ENCODE measurements at regions not wholly inside any gene's neighbourhood (a gene's known extent, or its start where the extent isn't known, plus 50 kb on each side); places are given as distances from the start of the nearest gene placed in this dataset.
A peak's percentile ranks its signal among the peaks of the same experiment; 100 is the strongest.
"Not testable (repeated sequence)": the region's sequence is repeated elsewhere in the genome, so short reads cannot be mapped to it uniquely, and the experiment has no call there.

DNA sequence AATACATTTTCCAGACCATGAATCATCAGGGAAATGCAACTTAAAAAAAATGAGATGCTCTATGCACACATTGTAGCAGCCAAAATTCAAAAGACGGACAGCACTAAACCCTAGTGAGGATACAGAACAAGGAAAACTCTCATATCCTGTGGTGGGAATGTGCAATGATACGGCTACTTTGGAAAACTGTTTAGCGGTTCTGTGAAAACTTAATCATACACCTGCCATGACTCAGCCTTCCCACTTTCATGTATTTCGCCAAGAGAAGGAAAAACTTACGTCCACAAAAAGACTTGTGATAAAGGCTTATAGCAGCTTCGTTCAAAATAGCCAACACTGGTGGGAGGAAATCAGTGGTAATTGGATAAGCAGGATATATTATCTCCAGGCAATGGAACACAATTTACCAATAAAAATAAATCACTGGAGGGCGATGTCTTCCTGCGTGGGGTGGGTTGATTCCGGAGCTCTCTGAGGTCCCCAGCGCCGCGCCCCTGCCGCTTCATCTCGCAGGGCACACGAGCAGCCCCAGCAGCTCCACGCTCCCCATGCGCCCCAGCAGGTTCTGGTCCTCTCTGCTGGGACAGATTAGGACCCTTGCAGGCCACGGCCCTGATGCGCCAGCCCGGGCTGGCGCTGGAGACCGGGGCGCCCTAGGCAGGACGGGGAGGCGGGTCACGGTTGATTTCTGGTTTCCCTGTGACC lies 97.2 kb upstream of the ARHGEF7 start:
- intact Hi-C loops (cut with DNase I), result no loop called here
- no peak for DNase-seq

- DNase-seq, result no peak
- intact Hi-C loops (cut with DNase I), result no loop called here
These were observed 98.3 kb upstream of the ANKRD10 start for GRCh38 chr13:111013196-111013595.

GRCh38 chr13:111011899-111012298 lies 97.0 kb upstream of the ANKRD10 start:
- intact Hi-C loops (cut with DNase I), result no loop called here
- DNase-seq, result no peak

DNA sequence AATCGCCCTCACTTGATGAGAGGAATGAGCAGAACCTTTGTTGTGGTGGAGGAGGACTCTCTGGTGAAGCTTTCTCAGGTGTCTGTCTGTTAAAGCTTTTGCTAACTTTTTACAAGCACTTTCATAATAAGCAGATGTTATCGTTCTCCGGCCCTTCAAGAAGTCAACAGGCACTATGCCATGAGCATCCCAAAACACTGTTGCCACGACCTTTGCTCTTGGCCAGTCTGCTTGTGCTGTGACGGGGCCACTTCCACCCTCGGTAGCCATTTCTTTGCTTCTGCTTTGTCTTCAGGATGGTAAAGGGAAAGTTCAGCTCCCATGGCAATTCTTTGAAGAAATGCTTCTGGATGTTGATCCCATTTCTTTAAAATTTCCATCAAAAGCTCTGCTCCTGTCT lies 93.5 kb upstream of the ANKRD10 start:
- intact Hi-C loops (cut with DNase I), result no loop called here
- DNase-seq, result no peak

DNA sequence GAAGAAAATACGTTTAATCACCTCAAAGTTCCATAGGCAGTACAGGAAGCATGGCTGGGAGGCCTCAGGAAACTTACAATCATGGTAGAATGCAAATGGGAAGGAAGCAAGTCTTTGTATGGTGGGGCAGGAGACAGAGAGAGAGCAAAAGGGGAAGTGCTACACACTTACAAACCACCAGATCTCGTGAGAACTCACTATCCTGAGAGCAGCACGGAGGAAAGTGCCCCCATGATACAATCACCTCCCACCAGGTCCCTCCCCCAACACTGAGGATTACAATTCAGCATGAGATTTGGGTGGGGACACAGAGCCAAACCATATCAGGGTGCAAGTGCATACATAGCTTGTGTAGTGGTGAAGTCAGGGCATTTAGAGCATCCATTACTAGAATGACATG lies 92.3 kb upstream of the ANKRD10 start:
- intact Hi-C loops (cut with DNase I), result no loop called here

GRCh38 chr13:111006506-111007031 lies 91.7 kb upstream of the ANKRD10 start:
- intact Hi-C loops (cut with DNase I), result no loop called here
- DNase-seq, result peak in 13 of 42 donors; percentile 11 to 78 (median 41)

More for the DNA sequence above, 92.3 kb upstream of the ANKRD10 start:
- no peak for DNase-seq

DNA sequence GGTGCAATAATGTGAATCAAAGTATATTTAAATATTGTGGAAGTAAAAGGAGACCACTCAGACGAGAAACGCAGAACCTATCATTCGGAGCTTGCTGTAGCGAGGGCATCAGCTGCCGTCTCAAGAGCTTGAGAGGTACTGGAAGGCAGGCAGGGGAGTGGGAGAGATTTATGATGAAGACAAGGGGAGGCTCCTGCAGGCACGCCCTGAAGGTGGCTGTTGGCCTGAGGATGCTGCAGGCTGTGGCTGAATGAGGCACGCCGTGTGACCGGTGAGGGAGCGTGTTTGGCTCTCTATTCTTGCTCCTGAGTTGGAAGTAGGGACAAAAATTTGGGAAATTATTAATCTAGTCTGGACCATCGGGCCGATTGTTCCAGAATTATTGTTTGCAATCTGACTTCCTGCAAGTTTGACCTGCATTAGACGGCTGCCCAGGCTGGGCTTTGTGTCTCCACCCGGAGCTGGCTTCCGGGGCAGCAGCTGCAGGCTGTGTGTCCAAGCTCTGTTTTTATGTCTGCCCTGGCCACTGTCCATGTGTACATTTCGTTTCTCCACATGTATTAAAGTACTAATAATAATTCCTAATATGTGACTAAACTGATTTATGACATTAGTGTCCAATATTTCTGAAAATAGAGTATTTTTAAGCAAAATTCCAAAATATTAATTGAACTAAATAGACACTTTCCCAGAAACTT lies 91.1 kb upstream of the ANKRD10 start:
- peak in 4 of 42 donors; percentile 10 to 64 (median 34) for DNase-seq
- intact Hi-C loops (cut with DNase I), result no loop called here

DNA sequence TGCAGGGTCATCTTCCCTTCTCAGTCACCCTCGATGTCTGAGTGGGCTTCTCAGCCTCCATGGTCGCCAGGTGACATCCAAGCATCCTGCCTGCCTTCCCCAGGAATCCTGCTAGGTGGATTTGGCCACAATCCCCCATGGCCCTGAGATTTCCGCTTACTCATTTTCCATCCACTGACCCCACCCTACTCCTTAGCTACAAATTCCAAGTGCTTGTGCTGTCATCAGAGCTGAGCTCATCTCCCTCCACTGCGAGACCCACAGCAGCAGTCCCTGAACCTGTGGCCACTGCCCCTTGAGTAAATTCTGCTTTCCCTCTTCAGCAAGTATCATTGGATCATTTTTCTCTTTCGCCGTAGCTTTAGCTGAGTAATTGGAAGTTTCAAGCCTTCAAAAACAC lies 90.5 kb upstream of the ANKRD10 start:
- intact Hi-C loops (cut with DNase I), result no loop called here
- no peak for DNase-seq

GRCh38 chr13:111004444-111004843 lies 89.6 kb upstream of the ANKRD10 start:
- intact Hi-C loops (cut with DNase I), result no loop called here
- DNase-seq, result no peak

GRCh38 chr13:111001636-111002035 lies 86.8 kb upstream of the ANKRD10 start:
- no peak for DNase-seq
- intact Hi-C loops (cut with DNase I), result no loop called here

DNA sequence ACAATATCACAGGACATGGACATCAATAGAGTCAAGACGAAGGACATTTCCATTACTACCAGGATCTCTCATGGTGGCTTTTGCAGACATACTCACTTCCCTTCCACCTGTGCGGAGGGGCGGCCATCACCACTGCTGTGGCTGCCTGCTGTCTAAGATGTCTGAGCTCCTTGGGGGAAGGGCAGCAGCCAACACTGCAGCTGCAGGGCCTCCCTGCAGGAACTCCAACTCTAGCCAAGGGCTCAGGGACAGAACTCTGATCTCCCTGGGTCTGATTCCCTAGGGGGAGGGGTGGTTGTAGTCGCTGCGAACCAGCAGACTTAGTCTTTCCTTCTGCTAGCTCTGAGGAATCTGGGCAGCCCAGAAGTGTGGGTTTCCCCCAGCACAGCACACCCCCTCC lies 78.9 kb upstream of the ANKRD10 start:
- no peak for DNase-seq
- intact Hi-C loops (cut with DNase I), result no loop called here

DNA sequence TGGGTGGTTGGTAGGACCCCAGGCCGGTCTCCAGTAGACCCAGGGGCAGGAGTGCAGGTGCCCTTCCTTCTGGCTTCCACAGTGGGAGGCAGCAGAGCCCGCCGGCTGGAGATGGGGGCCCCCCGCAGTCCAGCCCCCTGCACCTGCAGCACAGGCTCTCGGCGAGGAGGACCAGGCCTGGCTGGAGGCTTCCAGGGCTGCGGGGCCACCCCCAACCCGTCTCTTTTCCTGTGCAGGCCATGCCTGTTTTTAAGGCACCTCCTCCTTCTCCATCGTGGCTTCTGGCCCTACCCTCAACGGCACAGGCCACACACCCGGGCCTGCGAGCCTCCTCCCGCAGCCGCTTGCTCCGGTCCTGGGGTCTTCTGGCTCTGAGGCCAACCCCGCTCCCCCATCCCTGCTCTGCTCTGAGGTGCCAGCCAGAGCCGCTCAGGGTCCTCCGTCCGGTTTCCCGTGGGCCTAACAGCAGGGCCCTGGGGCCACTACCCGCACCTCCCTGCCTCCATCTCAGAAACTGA lies 77.2 kb upstream of the ANKRD10 start:
- intact Hi-C loops (cut with DNase I), result no loop called here
- no peak for DNase-seq

DNA sequence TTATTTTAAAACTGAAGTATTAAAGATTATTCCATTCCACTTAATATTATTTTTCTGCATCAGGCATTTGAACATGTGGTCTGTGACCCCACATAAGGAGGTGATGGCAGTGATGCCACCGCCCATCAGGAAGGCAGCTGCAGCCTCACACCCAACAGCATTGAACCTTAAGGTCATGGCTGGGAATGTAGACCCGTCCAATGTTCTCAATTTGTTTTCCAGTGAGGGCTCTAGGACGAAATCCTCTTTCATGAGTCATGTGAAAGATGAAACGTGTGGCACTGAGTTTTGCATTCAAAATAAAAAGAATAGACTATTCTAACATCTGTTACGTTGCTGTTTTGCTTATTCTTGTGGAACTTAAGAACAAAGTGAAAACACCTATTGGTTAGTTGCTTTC lies 74.5 kb upstream of the ANKRD10 start:
- DNase-seq, result no peak
- intact Hi-C loops (cut with DNase I), result no loop called here

DNA sequence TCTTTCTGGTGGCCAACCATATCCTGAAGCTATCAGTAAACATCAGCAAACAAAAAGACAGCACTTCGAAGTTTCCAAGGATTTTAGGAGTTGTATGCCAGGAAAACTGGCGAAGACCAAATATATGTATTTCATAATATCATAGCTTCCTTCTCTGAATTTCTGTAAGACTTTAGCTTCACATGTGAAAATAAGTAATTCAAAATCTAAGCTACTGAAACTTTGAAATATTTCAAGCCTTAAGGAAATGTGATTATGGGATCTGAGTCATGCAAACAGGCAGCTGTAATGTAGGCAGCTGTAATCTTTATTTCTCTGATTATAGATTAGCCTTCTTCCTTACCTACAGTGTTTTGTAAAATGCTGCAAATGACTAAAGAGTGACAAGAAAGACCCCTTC lies 70.7 kb upstream of the ANKRD10 start:
- intact Hi-C loops (cut with DNase I), result no loop called here
- DNase-seq, result no peak

- no peak for DNase-seq
These were observed 69.9 kb upstream of the ANKRD10 start for GRCh38 chr13:110984798-110985197.

DNA sequence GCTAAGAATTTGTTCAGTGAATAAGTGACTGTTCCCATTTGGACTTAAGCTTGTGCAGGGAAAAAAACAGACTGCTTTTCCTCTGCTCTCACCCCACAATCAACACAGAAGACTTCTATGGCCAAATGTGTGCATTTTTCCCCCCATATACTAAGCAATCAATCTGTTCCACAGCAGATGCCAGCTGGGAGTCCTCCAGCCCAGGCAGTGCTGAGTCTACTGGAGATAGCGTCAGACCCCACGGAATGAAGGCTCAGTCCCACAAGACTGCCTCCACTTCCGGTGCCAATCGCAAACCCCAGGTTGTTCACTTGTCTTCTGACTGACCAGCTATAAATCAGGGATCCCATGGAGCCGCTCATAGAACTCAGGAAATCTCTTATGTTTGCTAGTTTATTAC lies 69.5 kb upstream of the ANKRD10 start:
- DNase-seq, result no peak
- intact Hi-C loops (cut with DNase I), result no loop called here

More at GRCh38 chr13:110984798-110985197, 69.9 kb upstream of the ANKRD10 start:
- intact Hi-C loops (cut with DNase I), result no loop called here

DNA sequence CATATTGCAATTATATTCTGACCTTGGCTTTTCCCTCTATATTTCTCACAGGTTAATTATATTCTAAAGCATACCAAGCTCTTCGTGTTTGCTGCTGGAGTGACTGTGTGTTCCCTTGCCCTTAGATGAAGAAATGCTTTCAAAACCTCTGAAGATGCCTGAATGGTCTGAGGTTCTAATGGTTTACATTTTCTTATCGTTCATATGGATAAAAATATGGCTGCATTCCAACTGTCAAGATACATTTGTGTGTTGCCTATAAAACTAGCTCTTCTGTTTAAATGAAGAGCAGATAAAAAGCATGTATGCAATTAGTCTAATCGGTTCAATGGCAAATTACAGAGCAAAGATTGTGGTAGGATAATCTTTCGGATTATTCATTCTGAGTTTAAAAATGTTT lies 68.4 kb upstream of the ANKRD10 start:
- no peak for DNase-seq
- intact Hi-C loops (cut with DNase I), result no loop called here

GRCh38 chr13:110981379-110981778 lies 66.5 kb upstream of the ANKRD10 start:
- DNase-seq, result no peak
- intact Hi-C loops (cut with DNase I), result no loop called here

GRCh38 chr13:110980921-110981320 lies 66.1 kb upstream of the ANKRD10 start:
- intact Hi-C loops (cut with DNase I), result no loop called here
- no peak for DNase-seq

GRCh38 chr13:110979149-110979548 lies 64.3 kb upstream of the ANKRD10 start:
- intact Hi-C loops (cut with DNase I); DNase-seq: not testable (repeated sequence)

- DNase-seq, result no peak
- intact Hi-C loops (cut with DNase I), result no loop called here
These were observed 63.5 kb upstream of the ANKRD10 start for GRCh38 chr13:110978390-110978789.
